SJSA1 (cell line): ENCODE measurements at regions not wholly inside any gene's neighbourhood (a gene's known extent, or its start where the extent isn't known, plus 50 kb on each side); places are given as distances from the start of the nearest gene placed in this dataset.

Source experiments
- DNase-seq, 2 experiments: peaks; one replicate each; pipeline ENCODE4 v3.0.0-alpha.2; 2015 to 2020; ENCODE audit warnings: low spot score in 2 of 2, low read depth in 1 of 2
- H3K27ac ChIP-seq: fragments of 250-450 bp; sonication (Bioruptor Pico); 2 replicates; pipeline ENCODE4 v1.5.1; 2020; ENCODE audit warnings: mild to moderate bottlenecking, moderate library complexity
- H3K27me3 ChIP-seq: fragments of 250-450 bp; sonication (Bioruptor Pico); replicated peaks from 2 replicates; pipeline ENCODE4 v1.5.1; 2020; ENCODE audit warnings: mild to moderate bottlenecking, moderate library complexity
- H3K36me3 ChIP-seq: fragments of 250-450 bp; sonication (Bioruptor Pico); 2 replicates; pipeline ENCODE4 v1.5.1; 2020; ENCODE audit warnings: mild to moderate bottlenecking
- H3K4me1 ChIP-seq: fragments of 250-450 bp; sonication (Bioruptor Pico); replicated peaks from 2 replicates; pipeline ENCODE4 v1.6.1; 2021; ENCODE audit warnings: mild to moderate bottlenecking
- H3K4me3 ChIP-seq: fragments of 250-450 bp; sonication (Bioruptor Pico); 2 replicates; pipeline ENCODE4 v1.5.1; 2020; ENCODE audit warnings: mild to moderate bottlenecking
- H3K9me3 ChIP-seq: fragments of 250-450 bp; sonication (Bioruptor Pico); replicated peaks from 2 replicates; pipeline ENCODE4 v1.5.1; 2020; ENCODE audit warnings: mild to moderate bottlenecking

GRCh38 chr3:150098621-150099020, 127.9 kb upstream of the PFN2 start:
- Histone ChIP-seq H3K4me3 (no peak overlapping the region), H3K27ac (no peak overlapping the region), H3K9me3 (no peaks in the 10 kb centered on the region)

GRCh38 chr3:150097588-150097890, 126.8 kb upstream of the PFN2 start:
- Histone ChIP-seq H3K9me3 (no peaks in the 10 kb centered on the region), H3K4me3 (no peak overlapping the region), H3K27me3 (no peaks in the 10 kb centered on the region), H3K4me1 (peaks cover 25% of the 10 kb centered on the region), H3K36me3 (no peaks in the 10 kb centered on the region), H3K27ac (peak overlapping the region; percentile 11; the same call in 1 of the 2 replicates)
- DNase-seq, result no peak

More at GRCh38 chr3:150098621-150099020, 127.9 kb upstream of the PFN2 start:
- DNase-seq, result no peak
- Histone ChIP-seq H3K27me3 (no peaks in the 10 kb centered on the region), H3K4me1 (peaks cover 25% of the 10 kb centered on the region), H3K36me3 (no peaks in the 10 kb centered on the region)

GRCh38 chr3:150096700-150097587, 126.2 kb upstream of the PFN2 start:
- H3K4me3 ChIP-seq, result no peak overlapping the region

GRCh38 chr3:150094150-150094933, 123.6 kb upstream of the PFN2 start:
- Histone ChIP-seq H3K9me3 (no peaks in the 10 kb centered on the region), H3K4me3 (no peak overlapping the region), H3K36me3 (no peaks in the 10 kb centered on the region), H3K4me1 (peaks cover 25% of the 10 kb centered on the region), H3K27ac (no peak overlapping the region), H3K27me3 (no peaks in the 10 kb centered on the region)
- no peak for DNase-seq

More at GRCh38 chr3:150096700-150097587, 126.2 kb upstream of the PFN2 start:
- no peak for DNase-seq
- H3K9me3 ChIP-seq, result no peaks in the 10 kb centered on the region
- peaks cover 25% of the 10 kb centered on the region for H3K4me1 ChIP-seq
- peak overlapping the region; percentile 11; the same call in 1 of the 2 replicates for H3K27ac ChIP-seq
- no peaks in the 10 kb centered on the region for H3K36me3 ChIP-seq
- no peaks in the 10 kb centered on the region for H3K27me3 ChIP-seq

GRCh38 chr3:150091626-150092025, 120.9 kb upstream of the PFN2 start:
- Histone ChIP-seq H3K36me3 (no peaks in the 10 kb centered on the region), H3K27ac (no peak overlapping the region), H3K27me3 (no peaks in the 10 kb centered on the region), H3K4me1 (peaks cover 10% of the 10 kb centered on the region), H3K9me3 (no peaks in the 10 kb centered on the region), H3K4me3 (no peak overlapping the region)
- no peak for DNase-seq

GRCh38 chr3:150090877-150091276, 120.2 kb upstream of the PFN2 start:
- H3K27ac ChIP-seq, result no peak overlapping the region
- H3K9me3 ChIP-seq, result no peaks in the 10 kb centered on the region
- no peaks in the 10 kb centered on the region for H3K27me3 ChIP-seq
- H3K4me3 ChIP-seq, result no peak overlapping the region
- H3K36me3 ChIP-seq, result no peaks in the 10 kb centered on the region
- no peak for DNase-seq
- H3K4me1 ChIP-seq, result peaks cover 10% of the 10 kb centered on the region

GRCh38 chr3:150090006-150090405, 119.3 kb upstream of the PFN2 start:
- no peaks in the 10 kb centered on the region for H3K9me3 ChIP-seq
- H3K4me3 ChIP-seq, result no peak overlapping the region
- no peak overlapping the region for H3K27ac ChIP-seq
- no peak for DNase-seq
- H3K36me3 ChIP-seq, result no peaks in the 10 kb centered on the region
- H3K27me3 ChIP-seq, result no peaks in the 10 kb centered on the region
- H3K4me1 ChIP-seq, result peaks cover 9% of the 10 kb centered on the region

- no peak overlapping the region for H3K4me3 ChIP-seq
- no peaks in the 10 kb centered on the region for H3K27me3 ChIP-seq
- DNase-seq, result no peak
- no peaks in the 10 kb centered on the region for H3K36me3 ChIP-seq
- H3K27ac ChIP-seq, result no peak overlapping the region
- no peaks in the 10 kb centered on the region for H3K9me3 ChIP-seq
- peaks cover 45% of the 10 kb centered on the region for H3K4me1 ChIP-seq
Observed at GRCh38 chr3:150084128-150084527, 113.4 kb upstream of the PFN2 start.

- no peaks in the 10 kb centered on the region for H3K36me3 ChIP-seq
- no peak overlapping the region for H3K27ac ChIP-seq
- peak overlapping the region; percentile 14 for H3K4me3 ChIP-seq
- H3K9me3 ChIP-seq, result no peaks in the 10 kb centered on the region
- peaks cover 50% of the 10 kb centered on the region for H3K4me1 ChIP-seq
- no peaks in the 10 kb centered on the region for H3K27me3 ChIP-seq
- peak in 1 of 2 experiments; percentile 43 for DNase-seq
Observed at GRCh38 chr3:150083655-150084042, 113.0 kb upstream of the PFN2 start.

- peak in 1 of 2 experiments; percentile 31 for DNase-seq
- H3K27ac ChIP-seq, result no peak overlapping the region
- peak overlapping the region; percentile 14 for H3K4me3 ChIP-seq
- peaks cover 55% of the 10 kb centered on the region for H3K4me1 ChIP-seq
- H3K27me3 ChIP-seq, result no peaks in the 10 kb centered on the region
- no peaks in the 10 kb centered on the region for H3K9me3 ChIP-seq
- no peaks in the 10 kb centered on the region for H3K36me3 ChIP-seq
Observed at GRCh38 chr3:150082898-150083654, 112.4 kb upstream of the PFN2 start.

- no peak for DNase-seq
- Histone ChIP-seq H3K36me3 (no peaks in the 10 kb centered on the region), H3K27ac (peak overlapping the region; percentile 87), H3K9me3 (no peaks in the 10 kb centered on the region), H3K4me3 (no peak overlapping the region), H3K4me1 (peaks cover 62% of the 10 kb centered on the region), H3K27me3 (no peaks in the 10 kb centered on the region)
Observed at GRCh38 chr3:150081084-150081483, 110.4 kb upstream of the PFN2 start.

GRCh38 chr3:150080058-150080730, 109.5 kb upstream of the PFN2 start:
- H3K27me3 ChIP-seq, result no peaks in the 10 kb centered on the region
- H3K4me1 ChIP-seq, result peaks cover 62% of the 10 kb centered on the region
- peak; percentile 54 to 76 for DNase-seq
- H3K4me3 ChIP-seq, result no peak overlapping the region
- H3K9me3 ChIP-seq, result no peaks in the 10 kb centered on the region
- H3K27ac ChIP-seq, result peak overlapping the region; percentile 87
- H3K36me3 ChIP-seq, result no peaks in the 10 kb centered on the region

GRCh38 chr3:150079029-150079739, 108.5 kb upstream of the PFN2 start:
- Histone ChIP-seq H3K27ac (peak overlapping the region; percentile 87), H3K4me1 (peaks cover 62% of the 10 kb centered on the region), H3K27me3 (no peaks in the 10 kb centered on the region), H3K9me3 (no peaks in the 10 kb centered on the region), H3K4me3 (no peak overlapping the region), H3K36me3 (no peaks in the 10 kb centered on the region)
- DNase-seq, result peak; percentile 81 to 88
